ENCODE measurements at regions not wholly inside any gene's neighbourhood (a gene's known extent, or its start where the extent isn't known, plus 50 kb on each side); places are given as distances from the start of the nearest gene placed in this dataset.

- TF ChIP-seq POLR2A (IDR thresholded peaks at IDR 0.05; ENCODE audit: low read length) (no peak), GATA1 (IDR thresholded peaks at IDR 0.05; ENCODE audit: low read depth, low read length) (no peak)
Measured at GRCh38 chr6:47372318-47372717, 62.6 kb upstream of the TNFRSF21 start.
